WERI-Rb-1 (cell line): ENCODE measurements at regions not wholly inside any gene's neighbourhood (a gene's known extent, or its start where the extent isn't known, plus 50 kb on each side); places are given as distances from the start of the nearest gene placed in this dataset.

Experiments used
- DNase-seq: peaks from one replicate; pipeline ENCODE4 v3.0.0-alpha.2; 2020
- H3K27ac ChIP-seq: fragments of 250-450 bp; sonication (Bioruptor Pico); 2 replicates; pipeline ENCODE4 v1.5.1; 2020; ENCODE audit warnings: mild to moderate bottlenecking, moderate library complexity
- H3K27me3 ChIP-seq: fragments of 250-450 bp; sonication (Bioruptor Pico); 2 replicates; pipeline ENCODE4 v1.5.1; 2021; ENCODE audit warnings: mild to moderate bottlenecking, low read depth, moderate library complexity; ENCODE audit not compliant: insufficient read depth, severe bottlenecking
- H3K36me3 ChIP-seq: fragments of 250-450 bp; sonication (Bioruptor Pico); 2 replicates; pipeline ENCODE4 v1.5.1; 2020; ENCODE audit warnings: mild to moderate bottlenecking, moderate library complexity
- H3K4me3 ChIP-seq: 2 replicates; pipeline ENCODE4 v1.5.1; 2011; ENCODE audit warnings: low read depth, mild to moderate bottlenecking, control low read depth, low read length
- H3K9me3 ChIP-seq: fragments of 250-450 bp; sonication (Bioruptor Pico); 2 replicates; pipeline ENCODE4 v1.5.1; 2021; ENCODE audit warnings: mild to moderate bottlenecking, moderate library complexity; ENCODE audit not compliant: severe bottlenecking
- TF ChIP-seq, protein P1 (sequence below): IDR thresholded peaks from 2 replicates; pipeline ENCODE4 v1.5.1; 2011; ENCODE audit warnings: low read depth, mild to moderate bottlenecking, control low read depth, inconsistent platforms, low read length

DNA sequence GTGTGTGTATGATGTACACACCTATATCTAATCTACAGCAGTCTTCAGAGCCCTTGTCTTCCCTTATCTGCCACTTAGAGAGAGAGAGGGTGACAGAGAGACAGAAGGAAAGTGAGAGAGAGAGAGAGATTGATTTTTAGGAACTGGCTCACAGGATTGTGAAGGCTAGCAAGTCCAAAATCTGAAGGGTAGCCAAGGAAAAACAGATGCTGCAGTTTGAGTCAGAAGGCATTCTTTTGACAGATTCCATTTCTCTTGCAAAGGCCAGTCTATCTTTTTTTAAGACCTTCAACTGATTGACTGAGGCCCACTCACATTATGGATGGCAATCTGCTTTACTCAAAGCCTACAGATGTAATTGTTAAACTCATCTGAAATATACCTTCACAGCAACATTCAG lies 664.0 kb upstream of the IGFBP7 start:
- TF ChIP-seq, protein P1, sequence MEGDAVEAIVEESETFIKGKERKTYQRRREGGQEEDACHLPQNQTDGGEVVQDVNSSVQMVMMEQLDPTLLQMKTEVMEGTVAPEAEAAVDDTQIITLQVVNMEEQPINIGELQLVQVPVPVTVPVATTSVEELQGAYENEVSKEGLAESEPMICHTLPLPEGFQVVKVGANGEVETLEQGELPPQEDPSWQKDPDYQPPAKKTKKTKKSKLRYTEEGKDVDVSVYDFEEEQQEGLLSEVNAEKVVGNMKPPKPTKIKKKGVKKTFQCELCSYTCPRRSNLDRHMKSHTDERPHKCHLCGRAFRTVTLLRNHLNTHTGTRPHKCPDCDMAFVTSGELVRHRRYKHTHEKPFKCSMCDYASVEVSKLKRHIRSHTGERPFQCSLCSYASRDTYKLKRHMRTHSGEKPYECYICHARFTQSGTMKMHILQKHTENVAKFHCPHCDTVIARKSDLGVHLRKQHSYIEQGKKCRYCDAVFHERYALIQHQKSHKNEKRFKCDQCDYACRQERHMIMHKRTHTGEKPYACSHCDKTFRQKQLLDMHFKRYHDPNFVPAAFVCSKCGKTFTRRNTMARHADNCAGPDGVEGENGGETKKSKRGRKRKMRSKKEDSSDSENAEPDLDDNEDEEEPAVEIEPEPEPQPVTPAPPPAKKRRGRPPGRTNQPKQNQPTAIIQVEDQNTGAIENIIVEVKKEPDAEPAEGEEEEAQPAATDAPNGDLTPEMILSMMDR = no peak
- Histone ChIP-seq H3K27me3 (no peaks in the 10 kb centered on the region), H3K9me3 (no peaks in the 10 kb centered on the region), H3K36me3 (no peaks in the 10 kb centered on the region), H3K4me3 (no peak overlapping the region), H3K27ac (no peak overlapping the region)
- no peak for DNase-seq

DNA sequence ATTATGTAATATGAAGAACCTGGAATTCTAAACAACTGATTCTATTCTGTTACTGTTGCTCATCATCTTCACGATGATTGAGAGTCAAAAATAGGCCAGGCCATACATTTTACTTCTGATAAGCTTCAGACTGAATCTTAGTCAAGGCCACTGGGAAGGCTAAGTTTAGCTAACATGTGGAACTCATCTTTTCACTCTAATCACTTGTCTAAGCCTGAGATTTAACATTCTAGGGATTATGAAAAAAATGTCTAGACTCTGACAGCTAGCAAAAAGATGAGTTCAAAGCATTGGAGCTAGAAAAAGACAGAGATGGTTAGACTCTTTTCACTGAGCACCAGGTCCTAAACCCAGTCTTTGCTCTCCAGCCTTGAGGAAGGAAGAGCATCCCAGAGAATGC lies 656.2 kb upstream of the IGFBP7 start:
- no peaks in the 10 kb centered on the region for H3K27me3 ChIP-seq
- DNase-seq = no peak
- H3K36me3 ChIP-seq = no peaks in the 10 kb centered on the region
- TF ChIP-seq, protein P1 = no peak
- H3K4me3 ChIP-seq = no peak overlapping the region
- no peaks in the 10 kb centered on the region for H3K9me3 ChIP-seq
- H3K27ac ChIP-seq = no peak overlapping the region

DNA sequence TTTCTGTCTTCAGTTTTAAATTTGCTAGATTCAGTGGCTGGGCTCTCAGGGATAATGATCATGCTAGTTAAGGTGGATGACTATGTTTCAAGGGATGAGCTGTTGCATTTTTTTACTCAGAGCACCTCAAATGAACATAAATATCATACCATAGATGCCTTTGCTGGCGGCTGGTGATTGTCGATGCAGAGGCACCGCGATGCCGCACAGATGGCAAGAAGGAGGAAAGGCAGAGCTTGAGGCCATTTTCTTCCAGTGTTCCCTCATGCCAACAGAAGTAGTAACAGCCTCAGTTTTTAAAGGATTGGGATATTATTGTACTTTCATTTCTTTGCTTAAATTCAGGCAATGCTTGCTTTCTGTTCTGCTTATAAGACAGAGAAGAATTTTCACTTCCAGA lies 654.7 kb upstream of the IGFBP7 start:
- Histone ChIP-seq H3K27me3 (no peaks in the 10 kb centered on the region), H3K9me3 (no peaks in the 10 kb centered on the region), H3K4me3 (no peak overlapping the region), H3K27ac (no peak overlapping the region), H3K36me3 (no peaks in the 10 kb centered on the region)
- TF ChIP-seq, protein P1 = no peak
- DNase-seq = no peak

DNA sequence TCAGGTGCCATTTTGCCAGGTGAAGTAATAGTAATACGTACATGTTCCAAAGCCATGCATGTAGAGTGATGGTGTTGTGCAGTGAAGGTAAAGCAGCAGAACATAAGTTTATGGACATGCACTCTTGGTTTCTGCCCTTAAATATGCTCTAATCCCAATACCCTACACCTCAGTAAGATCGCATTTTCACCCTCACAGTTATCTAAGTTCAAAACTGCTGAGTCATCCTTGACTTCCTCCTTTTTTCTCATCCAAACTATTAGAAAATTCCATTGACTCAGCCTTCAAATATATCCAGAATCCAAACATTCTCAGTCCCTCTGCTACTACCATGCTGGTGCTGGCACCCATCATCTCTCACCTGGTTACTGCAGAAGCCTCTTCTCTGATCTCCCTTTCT lies 652.9 kb upstream of the IGFBP7 start:
- TF ChIP-seq, protein P1 = no peak
- Histone ChIP-seq H3K4me3 (no peak overlapping the region), H3K27me3 (no peaks in the 10 kb centered on the region), H3K36me3 (no peaks in the 10 kb centered on the region), H3K9me3 (no peaks in the 10 kb centered on the region), H3K27ac (no peak overlapping the region)
- no peak for DNase-seq

DNA sequence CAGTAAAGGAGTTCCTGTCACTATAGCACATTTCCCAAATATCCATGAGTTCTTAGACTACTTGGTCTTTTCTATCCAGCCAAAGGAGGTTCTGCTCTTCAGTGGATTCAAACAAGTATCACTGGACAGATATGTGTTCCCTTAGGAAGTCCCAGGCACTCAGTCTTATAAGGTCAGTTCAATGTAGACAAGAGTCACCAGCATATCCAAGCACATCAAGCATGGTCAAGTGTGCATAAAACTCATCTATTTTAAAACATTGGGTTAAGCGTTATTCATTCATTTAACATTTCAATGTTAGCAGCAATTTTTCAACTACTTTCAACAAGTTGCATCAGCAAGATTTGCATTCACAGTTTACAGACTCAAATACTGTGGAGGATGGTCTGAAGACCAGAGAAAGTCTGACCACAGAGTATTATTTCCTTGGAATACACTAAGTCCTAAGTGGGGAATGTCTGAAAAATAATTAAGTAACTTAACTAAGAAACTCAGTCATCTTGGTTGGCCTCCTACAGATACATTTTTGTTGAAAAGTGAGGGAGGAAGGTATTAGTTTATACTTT lies 630.5 kb upstream of the IGFBP7 start:
- Histone ChIP-seq H3K27ac (no peak overlapping the region), H3K36me3 (no peaks in the 10 kb centered on the region), H3K27me3 (no peaks in the 10 kb centered on the region), H3K4me3 (no peak overlapping the region), H3K9me3 (no peaks in the 10 kb centered on the region)
- TF ChIP-seq, protein P1 = no peak
- DNase-seq = no peak

DNA sequence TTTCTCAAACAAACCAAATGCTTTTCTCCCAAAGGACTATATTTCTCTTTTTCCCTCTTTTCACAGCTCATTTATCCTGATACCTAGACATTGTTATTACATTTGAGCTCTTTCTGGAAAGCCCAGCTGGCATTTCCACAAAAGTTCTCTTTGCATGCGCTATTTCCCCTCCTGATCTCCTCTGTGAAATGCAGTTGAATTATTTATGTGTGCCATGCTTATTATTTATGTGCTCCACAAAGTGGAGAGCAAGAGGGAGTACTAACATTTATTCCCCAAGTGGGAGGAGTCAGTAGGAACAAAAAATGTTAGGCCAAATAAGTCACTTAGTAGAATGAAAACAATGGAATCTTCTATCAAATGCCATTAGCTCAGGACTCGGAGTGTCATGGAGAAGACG lies 626.6 kb upstream of the IGFBP7 start:
- TF ChIP-seq, protein P1 = no peak
- Histone ChIP-seq H3K36me3 (no peaks in the 10 kb centered on the region), H3K9me3 (no peaks in the 10 kb centered on the region), H3K4me3 (no peak overlapping the region), H3K27me3 (no peaks in the 10 kb centered on the region), H3K27ac (no peak overlapping the region)
- no peak for DNase-seq
